GM04503 (cell line): ENCODE measurements at regions not wholly inside any gene's neighbourhood (a gene's known extent, or its start where the extent isn't known, plus 50 kb on each side); places are given as distances from the start of the nearest gene placed in this dataset.

ENCODE experiments used
- DNase-seq: peaks from one replicate; pipeline ENCODE4 v3.0.0-alpha.2; 2012; ENCODE audit warnings: low read depth

- peak; percentile 43 for DNase-seq
These were observed 261.0 kb downstream of the PDGFC start for GRCh38 chr4:156710365-156711192.

DNA sequence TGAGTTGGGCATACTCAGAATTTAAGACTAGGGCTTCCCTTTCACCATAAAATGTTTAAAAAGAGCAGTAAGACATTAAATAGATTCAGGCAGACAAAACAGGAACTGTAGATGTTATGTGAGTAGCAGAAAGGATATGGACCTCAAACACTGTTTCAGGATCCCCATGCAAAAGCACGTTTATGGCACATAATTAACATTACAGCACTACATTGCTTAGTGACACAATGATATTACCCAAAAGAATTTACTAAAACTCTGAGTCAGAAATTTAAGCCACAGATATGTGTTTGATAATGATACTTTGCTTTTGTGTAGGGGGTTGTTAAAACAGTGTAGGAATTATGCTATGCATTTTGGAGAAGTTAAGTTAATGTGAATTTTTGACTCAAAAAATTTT is 266.3 kb downstream of the PDGFC start:
- peak; percentile 41 for DNase-seq

GRCh38 chr4:156695163-156695562 is 276.4 kb downstream of the PDGFC start:
- DNase-seq, result no peak

GRCh38 chr4:156694413-156694812 is 277.2 kb downstream of the PDGFC start:
- DNase-seq, result no peak

DNA sequence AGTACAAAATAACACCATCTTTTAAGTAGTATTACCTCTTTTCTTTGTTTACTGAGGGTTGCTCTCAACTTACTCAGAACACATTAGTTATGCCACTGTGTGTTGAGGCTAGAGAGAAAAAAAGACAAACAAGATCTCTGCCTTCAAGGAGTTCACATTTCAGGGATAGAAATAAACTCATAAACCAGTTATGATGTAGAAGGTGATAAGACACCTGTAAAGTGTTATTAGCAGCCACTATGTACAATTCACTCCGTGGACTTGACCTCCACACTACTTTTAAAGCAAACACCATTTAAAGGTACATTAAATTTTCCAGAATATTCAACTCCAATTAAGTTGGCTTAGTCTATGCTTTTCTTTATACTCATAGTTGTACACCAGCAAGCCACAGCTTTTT is 278.0 kb downstream of the PDGFC start:
- no peak for DNase-seq

DNA sequence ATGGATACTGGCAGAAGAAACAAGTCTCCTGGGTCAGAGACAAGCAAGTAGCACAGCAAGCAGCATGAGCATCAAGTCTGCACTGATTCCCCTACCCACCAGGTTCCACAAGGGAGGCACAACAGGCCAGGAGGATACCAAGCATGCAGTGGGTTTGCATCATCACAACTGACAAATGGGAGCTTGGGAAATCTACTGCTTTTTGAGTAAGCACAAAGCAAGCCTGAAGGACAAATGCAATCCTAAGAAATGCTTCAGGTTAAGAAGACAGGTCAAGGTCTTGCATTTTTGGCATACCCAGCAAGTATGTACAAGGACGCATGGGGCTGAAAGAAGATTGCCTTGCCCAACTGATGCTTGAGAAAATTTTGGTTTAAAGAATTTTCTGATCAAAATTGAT is 279.6 kb downstream of the PDGFC start:
- DNase-seq, result no peak

DNA sequence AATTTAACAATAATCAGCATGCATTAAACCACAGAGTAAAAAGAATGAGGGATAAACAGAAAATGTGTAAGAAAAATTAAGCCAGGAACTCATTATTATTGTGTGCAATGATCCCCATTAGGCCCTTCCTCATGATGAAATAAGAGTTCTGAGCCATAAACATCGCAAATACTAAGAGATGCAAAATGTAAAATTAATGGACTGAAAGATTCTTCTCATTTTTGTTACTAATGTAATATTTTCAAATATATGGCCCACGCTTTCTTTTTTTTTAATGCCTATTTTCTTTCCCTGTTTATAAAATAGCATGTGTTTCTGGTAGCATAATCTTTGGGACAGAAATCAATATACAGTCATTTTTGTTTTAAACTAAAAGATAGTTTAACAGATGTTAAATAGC is 281.0 kb downstream of the PDGFC start:
- DNase-seq, result no peak

DNA sequence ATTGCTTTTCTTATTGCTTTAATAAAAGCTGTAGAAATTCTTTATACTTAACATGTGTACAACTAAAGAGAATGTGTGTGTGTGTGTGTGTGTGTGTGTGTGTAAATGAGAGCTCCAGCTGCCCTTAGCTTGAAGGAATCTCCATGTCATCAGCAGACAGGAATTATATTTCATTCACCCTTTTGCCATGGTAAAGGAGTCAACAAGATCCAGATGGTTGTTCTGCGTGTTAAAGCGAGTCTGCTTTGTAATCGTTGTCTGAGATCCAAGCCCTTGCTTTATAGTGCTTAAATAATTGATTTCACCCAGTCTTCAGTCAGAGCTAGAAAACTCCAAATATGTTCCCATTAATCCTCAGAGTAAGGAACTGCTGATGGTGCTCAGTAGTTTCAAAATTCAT is 285.5 kb downstream of the PDGFC start:
- peak; percentile 99 for DNase-seq

DNA sequence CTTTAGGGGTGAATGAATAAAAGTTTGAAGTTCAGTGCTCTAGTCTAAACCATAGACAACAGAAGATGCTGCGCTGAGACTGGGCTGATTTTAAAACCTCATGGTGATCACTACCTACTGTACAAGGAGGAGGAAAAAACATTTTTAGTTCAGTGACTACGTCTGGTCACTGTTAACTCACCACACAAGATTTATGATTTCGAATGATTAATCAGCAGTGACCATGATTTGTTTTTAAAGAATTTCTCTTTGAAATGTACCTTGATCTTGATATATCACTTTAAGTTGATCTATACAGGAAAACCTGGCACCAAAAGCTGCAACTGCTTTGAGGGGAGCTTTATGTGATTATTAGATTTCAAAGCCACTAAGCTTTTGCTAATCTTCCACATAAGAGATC is 286.3 kb downstream of the PDGFC start:
- no peak for DNase-seq

DNA sequence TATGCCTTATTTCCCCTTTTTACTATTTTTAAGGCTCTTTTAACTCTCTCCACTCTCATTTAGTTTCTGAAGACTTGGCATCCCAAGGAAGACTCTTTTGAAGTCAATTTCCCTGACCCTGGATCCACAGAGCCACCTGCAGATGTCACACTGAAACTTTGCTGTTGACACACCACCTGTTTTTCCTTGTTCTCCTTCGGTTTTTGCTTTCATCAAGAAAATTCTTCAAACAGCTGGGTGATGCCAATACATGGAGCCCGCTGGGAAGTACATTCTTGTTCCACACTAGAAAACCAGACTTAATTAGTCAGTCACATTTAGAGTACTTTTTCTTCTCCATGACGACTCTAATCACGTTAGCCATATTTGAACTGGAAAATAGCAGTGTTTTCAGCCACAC is 293.9 kb downstream of the PDGFC start:
- no peak for DNase-seq

GRCh38 chr4:156677131-156677531 is 294.5 kb downstream of the PDGFC start:
- peak; percentile 79 for DNase-seq

DNA sequence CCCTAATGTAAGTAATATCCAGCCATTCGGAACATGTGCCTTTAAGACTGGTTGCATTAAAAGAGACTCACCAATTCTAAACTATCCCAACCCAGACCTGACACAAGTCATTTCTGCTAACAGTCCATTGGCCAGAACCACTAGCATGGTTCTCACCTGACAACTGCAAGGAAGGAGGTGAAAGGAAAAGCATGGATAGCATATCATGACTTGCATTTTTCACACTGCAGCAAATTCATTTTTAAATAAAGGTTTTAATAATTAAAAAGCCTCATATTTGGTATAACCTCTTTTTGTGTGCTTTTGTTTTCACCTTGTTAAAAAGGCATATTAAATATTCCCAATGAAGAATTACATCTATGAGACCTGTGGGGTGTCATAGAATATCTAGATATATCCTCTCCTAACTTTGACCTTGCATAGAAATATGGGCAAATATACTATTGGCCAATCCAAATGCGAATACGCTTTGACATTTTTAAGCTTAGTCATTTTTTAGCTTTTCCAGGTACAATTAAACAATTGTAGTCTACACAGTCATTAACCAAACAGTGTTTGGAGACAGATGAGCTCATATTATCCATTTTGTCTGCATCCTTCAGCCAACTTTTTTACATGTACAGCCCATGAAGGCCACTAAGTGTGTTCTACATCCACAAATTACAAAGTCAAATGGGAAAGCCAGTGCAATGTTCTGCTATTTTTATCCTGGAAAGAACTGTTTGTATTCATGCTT is 295.3 kb downstream of the PDGFC start:
- no peak for DNase-seq

DNA sequence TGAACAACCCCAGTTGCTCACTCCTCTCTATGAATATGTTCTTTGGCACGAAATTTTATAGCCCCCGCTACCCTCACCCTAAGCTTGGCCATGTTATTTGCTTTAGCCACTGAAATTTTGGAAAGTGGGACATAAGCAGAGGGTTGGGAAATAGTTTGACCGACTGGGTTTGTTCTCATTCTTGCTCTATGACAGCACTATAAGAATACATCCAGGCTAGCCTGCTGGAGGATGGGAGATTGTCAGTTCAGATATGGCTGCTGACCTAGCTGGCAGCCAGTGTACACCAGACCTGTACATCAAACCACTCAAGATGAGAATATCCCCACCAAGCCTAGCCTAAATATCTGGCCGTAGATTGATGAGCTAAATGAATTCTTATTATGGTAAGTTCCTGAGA is 298.1 kb downstream of the PDGFC start:
- peak; percentile 48 for DNase-seq

DNA sequence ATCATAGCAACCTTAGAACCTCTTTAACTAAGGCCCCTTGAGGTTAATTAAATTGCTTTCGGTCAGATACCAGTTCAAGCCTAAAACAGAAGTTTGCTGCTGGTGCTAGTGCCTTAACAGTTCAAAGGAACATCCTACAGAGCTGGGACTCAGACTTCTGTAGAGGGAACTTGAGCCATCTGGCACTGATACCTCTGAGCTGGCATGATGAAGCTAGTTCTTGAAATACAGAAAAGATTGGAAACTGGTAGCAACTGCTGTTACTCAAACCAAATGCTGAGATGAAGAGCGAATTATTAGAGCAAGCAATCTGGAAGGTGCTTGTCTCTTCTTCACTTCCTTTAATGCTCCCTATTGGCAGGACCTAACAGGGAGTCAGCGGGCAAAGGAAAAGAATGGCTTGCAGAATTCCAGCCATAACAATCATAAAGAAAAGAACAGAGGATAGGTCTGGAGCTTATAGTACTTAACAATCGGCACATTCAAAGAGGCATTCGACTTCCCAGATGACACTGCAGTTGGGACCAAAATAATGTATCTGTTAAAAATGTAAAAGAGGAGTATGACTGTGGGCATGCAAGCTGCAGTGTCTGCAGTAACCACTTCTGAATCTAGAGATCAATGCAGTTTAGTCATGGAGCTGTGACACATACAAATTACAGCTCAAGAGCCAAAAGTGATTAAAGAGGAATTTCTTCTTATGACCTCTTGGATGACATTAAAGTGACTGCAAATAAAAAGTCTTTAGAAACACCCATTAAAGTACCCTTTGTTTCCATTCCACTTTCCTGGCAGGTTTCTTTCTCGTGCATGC is 298.9 kb downstream of the PDGFC start:
- peak; percentile 75 for DNase-seq

GRCh38 chr4:156665780-156666366 is 305.7 kb downstream of the PDGFC start:
- no peak for DNase-seq

DNA sequence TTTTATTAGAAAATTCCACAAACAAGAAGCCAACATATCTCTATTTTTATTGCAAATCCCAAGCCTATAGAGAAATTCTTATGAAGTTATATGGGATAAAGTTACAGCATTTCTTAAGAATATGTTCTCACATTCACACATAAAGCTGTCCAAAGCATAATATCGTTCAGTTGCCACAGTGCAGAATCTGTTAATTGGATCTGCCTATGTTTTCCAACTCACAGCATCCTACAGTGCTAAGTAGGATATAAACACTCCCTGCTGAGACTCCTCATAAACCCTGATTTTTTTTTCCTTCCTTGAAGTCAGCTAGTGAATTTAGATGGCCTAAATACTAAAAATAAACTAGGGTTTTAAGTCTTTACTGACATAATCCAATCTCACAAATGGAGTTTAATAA is 307.9 kb downstream of the PDGFC start:
- DNase-seq, result no peak

GRCh38 chr4:156662921-156663320 is 308.7 kb downstream of the PDGFC start:
- DNase-seq, result no peak

GRCh38 chr4:156661555-156661954 is 310.0 kb downstream of the PDGFC start:
- DNase-seq, result no peak

GRCh38 chr4:156660465-156660864 is 311.1 kb downstream of the PDGFC start:
- no peak for DNase-seq

- no peak for DNase-seq
These were observed 311.6 kb downstream of the PDGFC start for GRCh38 chr4:156659983-156660382.

DNA sequence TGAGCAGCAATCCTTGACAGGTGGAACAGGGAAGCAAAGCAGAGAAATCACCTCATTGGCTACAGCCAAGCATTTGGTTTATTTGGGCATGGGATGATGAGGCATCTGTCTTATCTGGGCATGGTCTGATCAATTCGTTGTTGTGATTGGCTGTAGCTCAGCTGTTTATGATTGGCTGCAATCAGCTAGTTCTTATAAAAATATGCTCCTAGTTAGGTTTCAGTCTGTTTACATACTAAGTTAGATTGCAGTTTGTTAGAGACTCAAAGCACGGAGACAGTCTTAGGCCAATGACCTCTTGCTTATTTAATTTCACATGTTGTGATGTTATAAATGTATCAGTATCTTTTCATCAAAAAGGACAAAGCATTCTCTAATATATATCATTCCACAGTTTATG is 312.0 kb downstream of the PDGFC start:
- DNase-seq, result no peak

DNA sequence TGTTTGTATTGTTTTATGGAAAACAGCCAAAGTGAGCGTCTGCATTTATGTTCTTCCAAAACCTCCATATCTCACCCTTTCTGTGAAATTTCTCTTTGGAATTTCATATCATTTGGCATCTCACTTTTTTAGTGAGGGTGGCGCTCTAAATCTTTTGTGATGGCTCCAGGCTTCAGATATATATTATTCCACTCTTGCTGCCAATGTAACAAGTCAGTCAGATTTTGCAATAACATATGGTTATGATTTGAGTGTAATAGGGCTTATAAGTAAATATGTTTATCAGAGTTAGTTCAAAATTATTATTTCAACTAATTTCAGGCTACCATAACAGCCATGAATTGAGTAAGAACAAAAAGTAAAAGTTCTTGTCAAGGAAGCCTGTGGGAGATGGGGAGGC is 314.7 kb downstream of the PDGFC start:
- DNase-seq, result no peak
